Esophagus muscularis mucosa (tissue), 3 donors: ENCODE measurements at regions not wholly inside any gene's neighbourhood (a gene's known extent, or its start where the extent isn't known, plus 50 kb on each side); places are given as distances from the start of the nearest gene placed in this dataset.

Experiments used
- POLR2A ChIP-seq: fragments of 450-650 bp; IDR thresholded peaks from one replicate; pipeline ENCODE4 v1.6.1; 2017; ENCODE audit warnings: antibody characterized with exemption, moderate library complexity, mild to moderate bottlenecking, low read depth
- TF ChIP-seq, protein P1 (sequence below), 3 experiments: fragments of 200-600 bp in 2 of 3; fragments of 450-650 bp in 1 of 3; sonication (generic) in 2 of 3; IDR thresholded peaks; one replicate each; pipeline ENCODE4 v1.5.1; 2017 to 2019; ENCODE audit warnings: antibody characterized with exemption in 3 of 3, mild to moderate bottlenecking in 2 of 3, moderate library complexity in 1 of 3

DNA sequence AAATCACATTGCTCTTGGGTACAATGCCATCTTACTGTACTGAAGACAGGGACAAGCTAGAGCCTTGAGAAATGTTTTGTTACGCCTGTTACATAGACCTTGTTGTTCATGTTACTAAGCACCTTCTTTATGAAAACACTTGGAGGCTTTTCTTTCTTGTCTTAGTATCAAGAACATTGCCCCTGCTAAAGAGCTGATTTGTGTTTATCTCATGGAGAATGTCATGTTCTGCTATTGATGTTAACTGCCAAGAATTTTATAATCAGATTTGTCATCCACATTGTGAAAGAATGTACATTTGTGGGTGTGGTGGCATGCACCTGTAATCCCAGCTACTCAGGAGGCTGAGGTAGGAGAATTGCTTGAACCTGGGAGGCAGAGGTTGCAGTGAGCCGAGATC is 431.3 kb upstream of the MDFIC2 start:
- TF ChIP-seq, protein P1, sequence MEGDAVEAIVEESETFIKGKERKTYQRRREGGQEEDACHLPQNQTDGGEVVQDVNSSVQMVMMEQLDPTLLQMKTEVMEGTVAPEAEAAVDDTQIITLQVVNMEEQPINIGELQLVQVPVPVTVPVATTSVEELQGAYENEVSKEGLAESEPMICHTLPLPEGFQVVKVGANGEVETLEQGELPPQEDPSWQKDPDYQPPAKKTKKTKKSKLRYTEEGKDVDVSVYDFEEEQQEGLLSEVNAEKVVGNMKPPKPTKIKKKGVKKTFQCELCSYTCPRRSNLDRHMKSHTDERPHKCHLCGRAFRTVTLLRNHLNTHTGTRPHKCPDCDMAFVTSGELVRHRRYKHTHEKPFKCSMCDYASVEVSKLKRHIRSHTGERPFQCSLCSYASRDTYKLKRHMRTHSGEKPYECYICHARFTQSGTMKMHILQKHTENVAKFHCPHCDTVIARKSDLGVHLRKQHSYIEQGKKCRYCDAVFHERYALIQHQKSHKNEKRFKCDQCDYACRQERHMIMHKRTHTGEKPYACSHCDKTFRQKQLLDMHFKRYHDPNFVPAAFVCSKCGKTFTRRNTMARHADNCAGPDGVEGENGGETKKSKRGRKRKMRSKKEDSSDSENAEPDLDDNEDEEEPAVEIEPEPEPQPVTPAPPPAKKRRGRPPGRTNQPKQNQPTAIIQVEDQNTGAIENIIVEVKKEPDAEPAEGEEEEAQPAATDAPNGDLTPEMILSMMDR (IDR thresholded peaks at IDR 0.05) = no peak
- no peak for TF ChIP-seq POLR2A
